OCI-LY7 (cell line): ENCODE measurements at regions not wholly inside any gene's neighbourhood (a gene's known extent, or its start where the extent isn't known, plus 50 kb on each side); places are given as distances from the start of the nearest gene placed in this dataset.

Experiments
- BruUV-seq: library from RNA; stranded (reverse); fragments of 400-500 nt; replicated peaks from 2 replicates; lab custom pipeline; 2021; lab: Mats Ljungman, UMichigan
- CTCF ChIA-PET: fragments of 300-600 bp; sonication (Branson Sonifier 250); formaldehyde crosslinking; loops from one replicate; lab custom pipeline; 2022; ENCODE audit warnings: antibody characterized with exemption; ENCODE audit not compliant: unreplicated experiment; lab: Charles Lee
- POLR2A ChIA-PET: fragments of 300-600 bp; sonication (Branson Sonifier 250); formaldehyde crosslinking; loops from one replicate; lab custom pipeline; 2022; ENCODE audit warnings: antibody characterized with exemption; lab: Charles Lee
- DNase-seq: peaks from one replicate; pipeline ENCODE4 v3.0.0-alpha.2; 2015; ENCODE audit warnings: low spot score
- H2AFZ ChIP-seq: fragments of 200-600 bp; sonication (generic), shearing (Covaris generic); 2 replicates; pipeline ENCODE4 v1.6.1; 2014; ENCODE audit warnings: mild to moderate bottlenecking, antibody characterized with exemption, low read length, moderate library complexity
- H3K27ac ChIP-seq: fragments of 200-600 bp; sonication (generic); 2 replicates; pipeline ENCODE4 v1.5.1; 2014; ENCODE audit warnings: mixed run types, low read depth, mild to moderate bottlenecking, moderate library complexity, low read length, inconsistent platforms; ENCODE audit not compliant: poor library complexity, severe bottlenecking
- H3K36me3 ChIP-seq: fragments of 200-600 bp; sonication (generic); 2 replicates; pipeline ENCODE4 v1.6.1; 2014; ENCODE audit warnings: mild to moderate bottlenecking, antibody characterized with exemption, low read length, moderate library complexity, mixed read lengths; ENCODE audit not compliant: insufficient read depth
- H3K4me1 ChIP-seq: fragments of 200-600 bp; sonication (generic); 2 replicates; pipeline ENCODE4 v1.5.1; 2014; ENCODE audit warnings: mild to moderate bottlenecking, low read length; ENCODE audit not compliant: insufficient read depth, poor library complexity, severe bottlenecking
- H3K4me2 ChIP-seq: fragments of 200-600 bp; sonication (generic); 2 replicates; pipeline ENCODE4 v1.6.1; 2014; ENCODE audit warnings: mild to moderate bottlenecking, low read length
- H3K4me3 ChIP-seq: fragments of 200-600 bp; sonication (generic); 2 replicates; pipeline ENCODE4 v1.5.1; 2014; ENCODE audit warnings: mild to moderate bottlenecking, low read depth, low read length; ENCODE audit not compliant: poor library complexity, severe bottlenecking
- H3K79me2 ChIP-seq: fragments of 200-600 bp; sonication (generic); 2 replicates; pipeline ENCODE4 v1.6.1; 2016; ENCODE audit warnings: low read depth, mild to moderate bottlenecking, low read length, moderate library complexity, mixed read lengths; ENCODE audit not compliant: insufficient read depth
- H3K9me2 ChIP-seq: fragments of 200-600 bp; sonication (generic); 2 replicates; pipeline ENCODE4 v1.6.1; 2016; ENCODE audit warnings: mild to moderate bottlenecking, low read length, mixed read lengths; ENCODE audit not compliant: insufficient read depth
- H3K9me3 ChIP-seq: fragments of 200-600 bp; sonication (generic); 2 replicates; pipeline ENCODE4 v1.6.1; 2014; ENCODE audit warnings: mild to moderate bottlenecking, mixed run types, low read length, mixed read lengths
- H4K20me1 ChIP-seq: fragments of 200-600 bp; sonication (generic); 2 replicates; pipeline ENCODE4 v1.6.1; 2014; ENCODE audit warnings: mild to moderate bottlenecking, antibody characterized with exemption, low read length, moderate library complexity, mixed read lengths; ENCODE audit not compliant: insufficient read depth
- CTCF ChIP-seq: fragments of 200-600 bp; sonication (generic); conservative IDR thresholded peaks from 2 replicates; pipeline ENCODE4 v1.5.1; 2014; ENCODE audit warnings: mild to moderate bottlenecking, antibody characterized with exemption, low read length, moderate library complexity, mixed read lengths
- EZH2phosphoT487 ChIP-seq: fragments of 200-600 bp; sonication (generic); IDR thresholded peaks from 2 replicates; pipeline ENCODE4 v1.6.1; 2018; ENCODE audit warnings: low read depth, borderline replicate concordance, mild to moderate bottlenecking, mixed run types, antibody characterized with exemption, low read length, moderate library complexity, mixed read lengths
- intact Hi-C: fragments of 100-400 bp; cut with micrococcal nuclease; formaldehyde crosslinking; loops from one replicate; pipeline ENCODE4 v1.10.0; 2022; ENCODE audit not compliant: unreplicated experiment

DNA sequence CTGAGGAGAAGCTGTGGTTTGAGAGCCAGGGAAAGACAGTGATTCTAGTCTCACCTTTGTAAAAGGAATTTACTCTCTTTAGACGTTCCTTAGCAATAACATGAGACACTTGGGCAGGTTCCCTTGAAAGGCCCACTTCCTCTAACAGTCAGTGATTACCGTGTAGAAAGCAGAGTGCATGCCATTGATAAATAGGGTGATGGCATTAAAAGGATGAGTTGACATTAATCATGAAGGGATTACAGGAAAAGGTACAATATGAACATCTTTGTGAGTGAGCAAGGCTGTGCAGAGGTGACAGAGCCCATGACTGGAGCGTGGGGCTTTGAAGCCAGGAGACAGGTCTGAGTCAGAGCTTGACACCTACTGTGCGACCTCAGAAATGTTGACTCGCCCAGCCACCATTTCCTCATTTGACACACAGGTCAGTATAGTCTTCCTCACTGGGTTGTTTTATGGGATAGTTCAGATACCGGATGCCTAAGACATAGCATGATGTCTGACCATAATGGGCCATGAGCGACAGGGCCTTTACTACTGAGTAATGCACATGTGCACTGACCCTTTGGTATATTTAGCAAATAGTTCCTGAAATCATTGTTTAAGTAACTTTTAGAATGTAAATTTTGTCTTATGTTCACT lies 341.7 kb upstream of the MTNR1B start:
- H3K9me2 ChIP-seq = no peaks in the 10 kb centered on the region
- no TSS peak for BruUV-seq
- no peak overlapping the region for H3K27ac ChIP-seq
- DNase-seq = no peak
- no peak for TF ChIP-seq CTCF
- no peak for TF ChIP-seq EZH2phosphoT487
- H3K4me2 ChIP-seq = no peak overlapping the region
- POLR2A ChIA-PET = no interaction called here
- no peak overlapping the region for H2AFZ ChIP-seq
- no peaks in the 10 kb centered on the region for H3K36me3 ChIP-seq
- CTCF ChIA-PET = no interaction called here
- H3K4me1 ChIP-seq = no peaks in the 10 kb centered on the region
- intact Hi-C loops = no loop called here
- no peak overlapping the region for H3K4me3 ChIP-seq
- H4K20me1 ChIP-seq = no peaks in the 10 kb centered on the region
- H3K79me2 ChIP-seq = no peaks in the 10 kb centered on the region
- H3K9me3 ChIP-seq = no peaks in the 10 kb centered on the region

DNA sequence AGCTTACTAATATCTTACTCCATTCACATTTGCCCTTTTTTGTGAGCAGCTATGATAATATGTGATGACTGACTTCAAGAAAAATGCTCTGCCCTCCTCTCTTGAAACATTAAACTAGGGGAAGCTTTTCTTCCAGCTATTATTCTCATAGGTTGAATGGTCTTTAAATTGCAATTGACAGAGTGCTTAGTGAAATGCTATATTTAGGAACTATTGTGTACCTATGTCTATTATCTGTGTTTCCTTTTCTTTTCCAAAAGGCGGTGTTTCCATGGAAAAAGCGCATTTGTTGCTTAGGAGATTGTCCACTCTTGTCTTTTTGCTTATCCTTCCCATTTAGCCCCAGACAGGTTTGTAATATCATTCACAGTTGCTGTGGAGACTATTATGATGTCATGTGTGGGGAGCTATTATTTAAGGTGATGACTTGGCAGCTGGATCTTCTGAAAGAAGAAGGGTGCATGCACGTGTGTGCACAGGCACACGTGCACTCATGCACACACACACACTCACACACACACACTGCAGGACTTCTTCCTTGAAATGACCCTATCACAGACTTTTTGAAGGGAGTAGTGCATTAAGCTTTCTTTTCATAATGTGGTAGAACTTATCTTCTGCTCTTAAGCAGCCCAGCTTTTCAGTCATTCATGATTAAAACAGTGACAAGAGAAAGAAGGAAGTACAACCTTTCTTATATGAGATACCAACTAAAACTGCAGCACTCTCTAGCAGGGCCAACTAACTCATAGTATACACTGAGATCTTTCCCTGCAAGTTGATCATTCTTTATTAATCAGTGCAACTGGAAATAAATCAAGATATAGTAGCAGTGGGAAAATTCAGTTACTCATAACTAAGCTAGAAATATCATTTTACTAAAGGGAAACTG lies 340.8 kb upstream of the MTNR1B start:
- H2AFZ ChIP-seq = no peak overlapping the region

More for the DNA sequence above, 340.8 kb upstream of the MTNR1B start:
- no peak for DNase-seq
- ChIA-PET POLR2A (no interaction called here), CTCF (no interaction called here)
- Histone ChIP-seq H3K4me3 (no peak overlapping the region), H3K4me2 (no peak overlapping the region), H3K27ac (no peak overlapping the region), H4K20me1 (no peaks in the 10 kb centered on the region), H3K79me2 (no peaks in the 10 kb centered on the region), H3K4me1 (no peaks in the 10 kb centered on the region), H3K9me2 (no peaks in the 10 kb centered on the region), H3K36me3 (no peaks in the 10 kb centered on the region), H3K9me3 (no peaks in the 10 kb centered on the region)
- no TSS peak for BruUV-seq
- TF ChIP-seq EZH2phosphoT487 (no peak), CTCF (no peak)
- intact Hi-C loops = no loop called here
